ENCODE measurements at regions not wholly inside any gene's neighbourhood (a gene's known extent, or its start where the extent isn't known, plus 50 kb on each side); places are given as distances from the start of the nearest gene placed in this dataset.
"Not testable (repeated sequence)": the region's sequence is repeated elsewhere in the genome, so short reads cannot be mapped to it uniquely, and the experiment has no call there.

DNA sequence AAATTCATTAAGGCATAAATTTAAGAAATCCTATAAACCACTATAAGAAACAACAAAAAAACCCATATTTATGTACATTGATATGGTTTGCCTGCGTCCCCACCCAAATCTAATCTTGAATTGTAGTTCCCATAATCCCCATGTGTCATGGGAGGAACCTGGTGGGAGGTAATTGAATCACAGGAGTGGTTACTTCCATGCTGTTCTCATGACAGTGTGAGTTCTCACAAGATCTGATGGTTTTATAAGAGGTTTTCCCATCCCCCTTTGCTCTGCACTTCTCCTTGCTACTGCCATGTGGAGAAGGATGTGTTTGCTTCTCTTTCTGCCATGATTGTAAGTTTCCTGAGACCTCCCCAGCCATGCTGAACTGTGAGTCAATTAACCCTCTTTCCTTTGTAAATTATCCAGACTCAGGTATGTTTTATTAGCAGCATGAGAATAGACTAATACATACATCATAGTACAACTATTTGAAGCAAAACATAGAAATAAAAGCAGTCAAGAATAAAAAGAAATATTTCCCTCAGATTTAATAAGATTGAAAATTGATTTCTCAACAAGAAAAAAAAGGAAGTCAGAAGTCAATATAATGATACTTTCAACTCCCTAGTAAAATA lies 209.0 kb upstream of the GPC6 start:
- DNase-seq, result no peak

DNA sequence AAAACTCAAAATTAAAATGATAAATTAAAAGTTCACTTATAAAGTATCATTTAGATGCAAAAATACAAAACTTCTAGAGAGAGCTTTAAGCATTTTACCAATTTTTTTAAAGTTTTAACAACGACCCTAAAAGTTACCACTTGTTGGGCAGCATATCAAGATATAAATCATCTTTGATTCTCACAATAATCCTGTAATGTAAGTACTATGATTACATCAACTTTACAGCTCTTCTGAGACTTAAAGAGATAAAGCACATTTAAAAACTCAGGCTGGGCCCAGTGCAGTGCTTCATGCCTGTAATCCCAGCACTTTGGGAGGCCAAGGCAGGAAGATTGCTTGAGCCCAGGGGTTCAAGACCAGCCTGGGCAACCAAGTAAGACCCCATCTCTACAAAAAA lies 202.7 kb upstream of the GPC6 start:
- DNase-seq, result no peak

DNA sequence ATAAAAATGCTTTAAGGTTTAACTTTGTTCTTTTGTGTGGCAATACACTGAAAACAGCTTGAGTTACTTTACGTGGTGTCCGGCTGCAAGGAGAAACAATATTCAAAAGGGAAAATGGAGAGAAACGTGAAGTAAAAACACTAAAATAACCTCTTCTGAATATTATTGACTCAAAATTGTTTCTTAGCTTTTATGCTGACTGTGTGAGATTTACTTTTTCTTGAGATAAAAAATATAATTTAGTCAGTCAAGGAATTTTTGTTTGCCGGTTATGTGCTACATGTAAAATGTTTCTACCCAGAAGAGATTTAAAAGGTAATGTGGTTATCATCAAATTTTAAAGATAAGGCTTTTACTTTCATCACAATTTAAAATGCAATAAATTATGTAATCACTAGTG lies 200.6 kb upstream of the GPC6 start:
- DNase-seq, result no peak

DNA sequence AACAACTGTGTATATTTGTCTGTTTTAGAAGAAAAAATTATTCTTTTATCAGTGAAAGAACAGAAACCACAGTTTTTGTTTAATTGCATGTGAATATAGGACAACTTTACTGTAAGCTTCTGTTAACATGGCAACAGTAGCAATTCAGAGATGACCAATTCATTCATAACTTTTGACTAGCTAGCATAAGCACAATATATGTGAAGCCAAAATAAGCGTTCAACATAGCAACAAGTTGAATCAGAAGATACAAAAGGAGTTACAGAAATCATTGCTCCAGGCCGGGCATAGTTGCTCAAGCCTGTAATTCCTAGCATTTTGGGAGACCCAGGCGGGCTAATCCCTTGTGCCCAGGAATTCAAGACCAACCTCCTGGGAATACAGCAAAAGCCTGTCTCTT lies 197.1 kb upstream of the GPC6 start:
- DNase-seq, result no peak

DNA sequence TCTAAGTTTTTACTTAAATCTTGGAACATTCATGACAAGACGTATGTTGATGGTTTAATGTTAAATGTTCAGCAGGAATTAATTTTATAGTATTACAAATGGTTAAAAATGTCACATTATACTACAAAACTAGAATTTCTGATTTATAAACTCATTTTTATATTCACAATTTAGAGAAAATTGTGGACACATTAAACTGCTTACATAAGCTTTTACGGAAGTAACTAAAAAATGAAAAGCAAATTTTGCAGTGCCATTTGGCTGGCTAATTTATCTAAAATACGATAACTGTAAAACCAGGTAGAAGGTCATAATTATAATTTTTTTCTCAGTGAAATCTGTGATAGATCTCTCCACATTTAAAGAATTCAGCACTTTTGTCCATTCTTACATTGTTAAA lies 190.2 kb upstream of the GPC6 start:
- no peak for DNase-seq

DNA sequence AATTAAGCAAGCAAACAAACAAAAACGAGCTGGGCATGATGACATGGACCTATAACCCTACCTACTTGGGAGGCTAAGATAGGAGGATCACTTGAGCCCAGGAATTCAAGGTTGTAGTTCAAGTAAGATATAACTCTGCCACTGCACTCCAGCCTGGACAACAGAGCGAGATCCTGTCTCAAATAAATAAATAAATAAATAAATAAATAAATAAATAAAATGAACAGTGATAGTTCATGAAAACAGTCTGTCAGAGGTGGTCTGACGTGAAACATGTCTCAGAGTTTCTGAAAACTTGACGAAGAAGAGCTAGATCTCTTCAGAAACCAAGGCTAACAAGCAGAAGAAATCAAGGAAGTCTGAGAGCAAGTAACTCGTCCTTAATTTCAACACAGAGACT lies 188.8 kb upstream of the GPC6 start:
- DNase-seq, result no peak

DNA sequence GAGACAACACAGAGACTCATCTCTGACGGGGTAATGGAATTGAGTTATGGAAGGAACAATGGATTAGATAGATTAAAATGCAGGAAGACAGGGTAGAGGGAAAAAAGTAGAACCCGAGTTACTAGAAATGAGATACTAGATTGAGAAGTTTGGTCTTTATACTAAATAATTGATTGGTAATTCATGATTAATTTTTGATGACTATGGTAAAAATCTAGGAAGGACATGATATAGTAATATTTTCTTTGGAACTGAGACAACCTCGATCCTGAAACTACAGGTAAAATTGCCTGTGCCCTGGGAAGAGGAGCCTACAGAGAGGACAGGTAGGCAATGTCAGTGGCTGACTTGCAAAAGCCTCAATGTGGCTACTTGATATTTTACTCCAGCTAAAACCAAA lies 188.4 kb upstream of the GPC6 start:
- no peak for DNase-seq

DNA sequence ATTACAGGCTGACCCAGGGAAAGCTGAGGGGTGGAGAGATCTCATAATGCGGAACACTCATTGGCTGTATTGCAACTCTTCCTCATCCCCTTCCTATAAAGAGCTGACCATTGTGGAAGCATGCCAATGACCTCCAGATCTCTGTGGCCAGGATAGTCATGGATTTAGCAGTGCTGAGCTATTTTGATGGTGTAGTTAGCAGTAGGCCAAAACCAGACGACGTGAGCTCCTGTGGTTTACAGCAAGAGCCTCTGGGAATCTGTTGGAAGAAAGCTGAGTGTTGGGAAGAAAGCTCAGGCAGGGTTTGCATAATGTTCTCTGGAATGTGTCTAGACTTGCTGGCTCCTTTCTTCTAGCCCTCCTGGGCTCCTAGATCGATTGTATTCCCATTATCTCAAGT lies 187.5 kb upstream of the GPC6 start:
- no peak for DNase-seq

DNA sequence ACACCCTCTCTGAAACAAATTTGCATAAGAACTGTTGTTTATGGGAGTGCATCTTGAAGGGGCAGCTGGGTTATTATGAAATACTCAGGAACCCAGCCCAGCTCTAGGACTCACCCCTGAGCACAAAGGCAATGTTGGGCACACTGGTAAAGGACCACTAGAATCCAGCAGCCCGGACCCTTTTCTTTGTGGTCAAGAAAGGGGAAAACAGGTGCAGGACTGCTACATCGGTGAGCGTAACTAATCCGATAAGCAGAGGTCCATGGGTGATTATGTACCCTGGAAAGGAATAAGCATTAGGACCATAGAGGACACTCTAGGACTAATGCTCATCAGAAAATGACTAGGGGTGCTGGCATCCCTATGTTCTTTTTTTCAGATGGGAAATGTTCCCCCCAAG lies 185.0 kb upstream of the GPC6 start:
- DNase-seq, result not testable (repeated sequence)

DNA sequence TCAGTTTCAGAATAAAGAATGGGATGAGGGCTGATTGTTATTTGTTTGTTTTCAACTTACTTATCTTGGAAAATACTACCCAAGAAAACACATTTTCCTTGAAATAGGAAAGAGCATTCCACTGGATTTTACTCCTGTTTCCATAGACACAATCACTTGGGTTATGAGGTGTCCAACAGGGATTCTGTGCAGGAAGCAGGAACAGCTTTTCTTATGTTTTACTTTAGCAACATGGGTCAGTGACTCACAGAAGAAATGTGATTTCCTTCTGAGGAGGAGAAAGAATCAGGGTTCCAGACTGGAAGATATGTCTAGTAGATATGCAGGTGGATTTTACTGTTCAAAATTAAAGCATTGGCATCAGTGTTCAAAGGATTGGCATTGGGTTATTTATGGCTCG lies 180.8 kb upstream of the GPC6 start:
- no peak for DNase-seq

DNA sequence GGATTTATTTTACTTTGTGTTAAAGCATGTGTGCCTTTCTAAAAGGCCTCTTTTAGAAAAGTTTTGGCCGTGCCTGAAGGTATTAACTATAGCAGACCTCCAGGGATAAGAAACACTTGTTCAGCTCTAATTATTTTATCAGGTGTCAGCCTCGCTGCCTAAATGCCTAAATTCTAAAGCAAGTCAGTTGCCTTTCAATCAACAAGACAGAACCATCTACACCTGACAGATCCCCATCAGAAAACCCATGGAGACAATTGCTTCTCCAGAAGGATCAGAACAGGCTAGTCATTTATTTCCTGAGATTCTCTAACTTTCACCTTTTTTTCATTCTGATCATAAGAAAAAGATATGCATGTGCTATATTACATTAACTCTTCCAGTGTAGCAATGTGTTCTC lies 171.4 kb upstream of the GPC6 start:
- no peak for DNase-seq

DNA sequence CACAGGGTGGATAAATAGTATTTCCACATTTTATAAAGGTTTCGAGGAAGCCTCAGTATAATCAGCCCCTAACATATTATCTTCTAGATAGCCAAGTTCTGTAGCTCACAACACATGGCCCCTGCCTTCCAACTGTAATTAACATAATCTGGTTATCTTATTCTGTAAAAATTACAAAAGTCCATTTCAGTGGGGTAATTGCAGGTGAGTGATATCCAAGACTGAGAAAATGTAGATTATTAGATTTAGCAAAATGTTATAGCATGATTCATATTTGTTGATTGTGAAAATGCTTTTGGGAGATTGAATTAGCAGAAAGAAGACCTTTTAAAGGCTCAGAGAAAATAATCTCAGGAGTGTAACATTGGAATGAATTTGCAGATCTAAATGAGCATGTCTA lies 168.3 kb upstream of the GPC6 start:
- no peak for DNase-seq

DNA sequence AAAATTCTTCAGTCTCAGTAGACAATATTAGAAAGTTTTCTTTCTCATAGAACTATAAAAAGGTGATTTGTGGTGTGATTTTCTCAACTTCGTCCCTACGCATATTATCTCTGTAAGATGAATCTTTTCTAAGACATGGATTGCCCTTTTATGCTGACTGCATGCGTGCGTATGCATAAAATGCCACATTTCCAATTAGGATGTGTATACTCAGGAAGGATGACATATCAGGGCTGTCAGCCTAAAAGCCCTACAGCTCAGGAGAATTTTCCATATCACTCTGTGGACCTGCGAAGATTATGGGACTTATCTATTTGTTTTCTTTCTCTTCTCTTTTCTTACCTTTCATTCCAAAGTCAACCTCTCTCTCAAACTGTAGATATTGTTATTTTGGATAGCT lies 166.5 kb upstream of the GPC6 start:
- DNase-seq, result no peak

DNA sequence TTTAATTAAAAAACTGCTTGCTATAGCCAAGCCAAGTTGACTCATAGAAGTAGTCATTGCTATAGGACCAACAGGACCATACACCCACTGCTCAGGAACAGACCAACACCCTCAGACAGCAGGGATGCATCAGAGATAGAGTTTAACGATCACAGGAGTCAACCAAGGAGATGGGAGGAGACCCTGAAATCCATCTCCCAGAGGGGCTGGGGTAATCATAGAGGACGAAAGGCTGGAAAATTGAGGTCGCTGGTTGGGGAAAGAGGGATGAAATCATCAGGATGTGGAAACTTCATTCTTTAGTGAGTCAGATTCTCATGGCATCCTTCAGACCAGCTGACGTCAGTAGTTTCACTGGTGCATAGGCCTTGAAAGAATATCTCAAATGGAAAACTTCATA lies 160.4 kb upstream of the GPC6 start:
- no peak for DNase-seq

DNA sequence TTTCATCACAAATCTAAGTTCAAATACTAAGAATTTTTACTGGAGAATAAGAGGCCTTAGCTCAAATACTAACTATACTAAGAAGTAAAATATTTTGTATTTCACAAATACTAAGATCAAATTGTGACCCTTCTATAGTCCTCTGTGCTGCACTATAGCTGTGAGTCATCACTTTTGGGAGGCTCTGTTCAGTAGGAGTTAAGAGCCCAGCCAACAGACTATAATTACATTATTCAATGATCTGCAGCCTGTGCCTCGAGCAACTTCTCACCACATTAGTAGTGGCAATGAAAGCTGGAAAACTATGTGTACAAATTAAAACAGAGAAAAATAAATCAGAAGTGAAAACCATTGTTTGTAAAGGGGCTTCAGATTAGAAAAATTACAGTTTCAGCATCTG lies 147.3 kb upstream of the GPC6 start:
- no peak for DNase-seq

DNA sequence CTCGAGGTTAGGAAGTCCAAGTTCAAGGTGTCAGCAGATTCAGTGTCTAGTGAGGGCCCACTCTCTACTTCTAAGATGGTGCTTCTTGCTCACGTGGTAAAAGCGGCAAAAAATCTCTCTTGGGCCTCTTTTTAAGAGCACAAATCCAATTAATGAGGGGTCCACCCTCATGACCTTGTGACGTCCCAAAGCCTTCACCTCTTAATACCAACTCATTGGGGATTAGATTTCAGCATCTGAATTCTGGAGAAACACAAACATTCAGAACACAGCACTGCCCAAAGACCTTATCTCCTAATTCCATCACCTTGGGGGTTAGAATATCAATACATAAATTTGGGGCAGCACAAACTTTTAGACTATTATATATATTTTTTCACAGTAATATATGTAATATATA lies 146.4 kb upstream of the GPC6 start:
- DNase-seq, result no peak

DNA sequence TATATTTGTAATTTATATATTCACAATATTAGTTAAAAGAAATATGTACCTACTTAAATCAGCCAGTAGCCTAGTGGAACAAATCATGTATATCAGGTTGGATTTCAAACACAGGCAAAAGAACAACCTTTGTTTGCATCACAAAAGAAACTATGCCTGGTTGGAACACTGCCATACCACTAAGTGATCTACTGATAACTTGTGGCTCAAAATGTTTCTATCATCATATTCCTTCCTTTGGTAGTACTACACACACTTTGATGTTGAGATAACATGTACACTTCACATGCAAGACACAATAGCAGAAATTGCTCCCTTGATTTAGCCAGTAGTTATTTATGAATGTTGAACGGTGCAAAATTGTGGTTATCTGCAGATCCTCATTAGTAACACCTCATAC lies 146.0 kb upstream of the GPC6 start:
- no peak for DNase-seq

DNA sequence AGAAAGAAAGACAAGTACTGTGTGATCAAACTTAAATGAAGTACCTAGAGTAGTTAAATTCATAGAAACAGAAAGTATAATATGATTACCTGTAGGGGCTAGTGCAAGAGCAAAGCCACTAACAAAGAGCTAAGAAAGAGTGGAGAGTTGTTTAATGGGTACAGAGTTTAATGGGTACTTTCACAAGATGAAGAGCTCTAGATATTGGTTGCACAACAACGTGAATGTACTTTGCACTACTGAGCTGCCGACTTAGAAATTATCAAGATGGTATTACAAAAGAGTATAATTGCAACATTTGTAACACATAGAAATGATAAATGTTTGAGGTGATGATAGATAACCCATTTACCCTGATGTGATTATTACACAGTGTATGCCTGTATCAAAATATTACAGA lies 140.3 kb upstream of the GPC6 start:
- DNase-seq, result no peak

DNA sequence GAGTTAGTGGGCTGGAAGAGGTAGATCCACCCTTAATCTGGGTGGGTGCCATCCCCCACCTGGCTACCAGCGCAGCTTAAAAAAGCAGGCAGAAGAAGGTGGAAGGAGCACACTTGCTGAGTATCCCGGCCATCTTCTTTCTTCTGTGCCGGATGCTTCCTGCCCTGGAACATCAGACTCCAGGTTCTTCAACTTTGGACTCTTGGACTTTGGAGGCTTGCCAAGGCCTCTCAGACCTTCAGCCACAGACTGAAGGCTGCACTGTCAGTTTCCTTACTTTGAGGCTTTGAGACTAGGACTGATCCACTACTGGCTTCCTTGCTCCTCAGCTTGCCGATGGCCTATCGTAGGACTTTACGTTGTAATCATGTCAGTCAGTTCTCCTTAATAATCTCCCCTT lies 127.6 kb upstream of the GPC6 start:
- DNase-seq, result no peak

DNA sequence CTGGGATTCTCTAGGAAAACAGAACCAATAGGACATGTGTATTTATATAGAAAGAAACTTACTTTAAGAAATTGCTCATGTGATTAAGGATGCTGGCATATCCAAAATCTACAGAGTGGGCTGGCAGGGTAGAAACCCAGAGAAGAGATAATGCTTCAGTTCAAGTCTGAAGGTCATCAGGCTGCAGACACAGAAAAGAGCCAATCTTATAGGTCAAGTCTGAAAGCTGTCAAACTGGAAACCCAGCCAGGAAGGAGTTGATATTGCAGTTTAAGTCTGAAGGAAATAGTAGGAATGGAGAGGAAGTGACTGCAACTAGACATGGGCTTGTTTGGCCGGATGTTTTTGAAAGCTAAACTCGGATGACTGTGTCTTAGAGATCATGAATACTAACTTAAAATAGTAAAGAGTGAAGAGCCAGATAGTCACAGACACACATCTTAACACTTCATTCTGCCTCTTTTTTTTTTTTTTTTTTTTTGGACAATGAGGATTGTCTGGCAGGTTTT lies 125.3 kb upstream of the GPC6 start:
- no peak for DNase-seq

DNA sequence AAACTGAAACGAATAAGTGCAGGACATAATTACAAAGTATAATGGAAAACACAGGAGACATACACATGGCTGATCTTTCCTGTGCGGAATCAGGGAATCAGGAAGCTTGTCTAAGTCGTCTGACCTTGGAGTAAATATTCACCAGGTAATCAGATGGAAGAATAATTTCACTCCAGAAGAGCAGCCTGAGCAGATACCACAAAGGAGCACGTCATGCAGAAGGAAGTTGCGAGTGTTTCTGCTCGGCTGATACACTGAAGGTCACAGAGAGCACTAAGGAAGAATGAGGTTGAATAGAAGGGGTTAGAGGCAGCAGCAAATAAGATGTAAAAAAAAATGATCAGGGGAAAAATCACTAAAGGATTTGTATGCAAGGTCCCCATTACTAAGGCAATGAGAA lies 122.3 kb upstream of the GPC6 start:
- DNase-seq, result no peak

DNA sequence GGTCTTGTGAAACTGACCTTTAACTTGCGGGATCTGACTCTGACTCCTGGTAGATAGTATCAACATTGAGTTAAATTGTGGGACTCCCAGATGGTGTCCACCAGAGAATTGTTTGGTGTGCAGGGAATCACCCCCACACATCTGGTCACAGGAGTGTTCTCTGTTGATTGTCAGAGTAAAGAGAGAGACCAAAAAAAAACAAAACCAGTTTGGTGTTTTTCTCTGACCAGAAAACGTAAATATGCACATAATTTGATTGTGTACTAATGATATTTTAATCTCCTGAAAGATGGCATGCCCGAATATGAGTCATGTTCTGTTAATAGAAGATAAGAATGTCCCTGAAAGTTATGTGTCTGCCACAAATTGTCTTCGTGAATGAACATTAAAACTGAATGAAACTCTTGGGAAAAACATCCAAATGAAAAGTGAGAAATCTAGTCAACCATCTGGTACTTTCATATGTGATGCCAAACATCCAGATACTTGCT lies 118.5 kb upstream of the GPC6 start:
- no peak for DNase-seq

DNA sequence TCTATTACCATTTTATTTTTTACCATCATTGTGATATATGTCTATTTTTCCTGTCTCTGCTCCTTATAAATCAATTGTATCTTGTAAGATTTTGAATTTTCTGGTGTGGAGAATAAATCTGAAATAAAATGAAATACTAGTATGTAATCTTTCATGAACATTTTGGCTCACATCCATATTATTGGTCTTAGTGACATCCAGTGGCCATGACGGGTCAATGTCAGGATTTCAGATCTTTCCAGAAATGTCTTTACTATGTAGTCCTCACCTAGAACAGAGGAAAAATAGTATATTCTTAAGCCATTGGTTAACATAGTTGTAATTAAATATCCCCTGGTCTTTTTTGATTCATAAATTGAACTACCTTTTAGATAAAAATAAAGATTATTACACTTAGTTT lies 109.8 kb upstream of the GPC6 start:
- DNase-seq, result no peak

DNA sequence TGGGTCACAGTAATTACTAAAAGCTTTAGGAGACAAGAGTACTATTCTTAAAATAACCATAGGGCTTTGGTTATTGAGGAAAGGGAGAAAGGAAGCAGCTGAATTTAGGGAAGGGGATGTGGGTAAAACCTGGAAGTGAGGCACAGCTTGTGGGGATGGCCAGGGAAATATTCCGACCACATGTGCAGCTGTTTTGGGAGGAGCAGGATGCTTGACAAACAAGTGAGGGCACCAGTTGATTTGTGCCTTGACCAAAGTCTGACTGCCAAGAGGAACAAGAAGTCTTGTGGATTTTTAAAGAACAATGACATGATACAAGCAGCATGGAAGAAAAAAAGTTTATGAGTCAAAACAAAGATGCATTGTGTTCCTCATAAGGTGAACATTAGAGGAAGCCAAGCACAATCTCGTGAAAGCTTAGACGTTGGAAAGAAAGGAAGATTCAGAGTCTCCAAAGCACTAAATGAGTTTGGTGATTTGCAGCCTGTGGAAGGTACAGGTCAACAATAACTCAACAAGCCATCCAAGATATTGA lies 108.5 kb upstream of the GPC6 start:
- DNase-seq, result peak in 2 of 4 experiments; percentile 0 to 1

DNA sequence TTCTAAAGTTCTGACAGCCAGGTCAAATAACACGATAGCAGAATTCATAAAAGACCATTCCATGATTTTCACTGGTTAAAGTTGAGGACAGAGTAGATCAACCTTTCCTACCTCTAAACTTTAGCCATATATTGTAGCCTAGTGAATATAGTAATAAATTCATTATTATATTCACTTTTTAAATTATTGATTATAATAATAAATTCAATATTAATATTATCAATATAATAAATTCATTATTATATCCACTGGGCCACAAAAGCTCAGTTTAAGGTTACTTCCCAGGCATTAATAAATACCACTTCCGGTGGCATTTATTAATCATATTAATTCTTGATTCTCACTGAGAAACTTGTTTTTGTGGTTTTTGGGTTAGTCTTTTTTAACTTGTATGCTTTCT lies 85.7 kb upstream of the GPC6 start:
- no peak for DNase-seq
